CD14-positive monocyte (primary cell): ENCODE measurements at regions not wholly inside any gene's neighbourhood (a gene's known extent, or its start where the extent isn't known, plus 50 kb on each side); places are given as distances from the start of the nearest gene placed in this dataset.

Source experiments
- DNase-seq, 3 donors: peaks; one replicate each; pipeline ENCODE4 v3.0.0-alpha.2; 2011 to 2022
- H2AFZ ChIP-seq: 2 replicates; pipeline ENCODE4 v1.6.0; 2012; ENCODE audit warnings: mild to moderate bottlenecking, low read depth, low read length, inconsistent platforms; ENCODE audit not compliant: insufficient read depth, poor library complexity, severe bottlenecking
- H3K27ac ChIP-seq, 2 donors: 1 replicate in 1 of 2; 2 replicates in 1 of 2; pipeline ENCODE4 v1.5.1; 2012 to 2013; ENCODE audit warnings: low read length in 2 of 2, control low read depth in 1 of 2, inconsistent platforms in 1 of 2, low read depth in 1 of 2, mild to moderate bottlenecking in 1 of 2
- H3K27me3 ChIP-seq, 2 donors: one replicate each; pipeline versions ENCODE4 v1.6.0 to v1.6.1; 2011 to 2013; ENCODE audit warnings: low read length in 2 of 2; ENCODE audit not compliant: control insufficient read depth in 2 of 2, insufficient read depth in 2 of 2
- H3K36me3 ChIP-seq, 2 donors: replicated peaks in 1 of 2; 1 replicate in 1 of 2; 2 replicates in 1 of 2; pipeline versions ENCODE4 v1.5.1 to v1.6.1; 2012 to 2013; ENCODE audit warnings: low read length in 2 of 2, control low read depth in 1 of 2, inconsistent platforms in 1 of 2, mild to moderate bottlenecking in 1 of 2; ENCODE audit not compliant: insufficient read depth in 2 of 2, control insufficient read depth in 1 of 2
- H3K4me1 ChIP-seq, 2 donors: 1 replicate in 1 of 2; 2 replicates in 1 of 2; pipeline versions ENCODE4 v1.5.1 to v1.6.1; 2012 to 2013; ENCODE audit warnings: low read length in 2 of 2, control low read depth in 1 of 2, inconsistent platforms in 1 of 2, mild to moderate bottlenecking in 1 of 2, moderate library complexity in 1 of 2; ENCODE audit not compliant: insufficient read depth in 2 of 2, control insufficient read depth in 1 of 2
- H3K4me2 ChIP-seq: replicated peaks from 2 replicates; pipeline ENCODE3; 2012; ENCODE audit warnings: low read length, moderate library complexity, mild to moderate bottlenecking; ENCODE audit not compliant: poor library complexity, severe bottlenecking; ENCODE audit errors: extremely low read depth
- H3K4me3 ChIP-seq, 3 experiments: fragments of 200-600 bp in 1 of 3; sonication (generic) in 1 of 3; replicated peaks in 1 of 3; 1 replicate in 2 of 3; 2 replicates in 1 of 3; pipeline ENCODE4 v1.5.1; 2011 to 2013; ENCODE audit warnings: low read length in 3 of 3, mild to moderate bottlenecking in 3 of 3, control low read depth in 2 of 3, low read depth in 2 of 3, inconsistent platforms in 1 of 3, moderate library complexity in 1 of 3
- H3K79me2 ChIP-seq: 2 replicates; pipeline ENCODE4 v1.6.0; 2012; ENCODE audit warnings: mild to moderate bottlenecking, control low read depth, inconsistent platforms, low read length, moderate library complexity; ENCODE audit not compliant: insufficient read depth
- H3K9ac ChIP-seq: 2 replicates; pipeline ENCODE4 v1.6.0; 2017; ENCODE audit warnings: low read length, mild to moderate bottlenecking; ENCODE audit not compliant: insufficient read depth, poor library complexity, severe bottlenecking
- H3K9me3 ChIP-seq, 2 donors: replicated peaks in 1 of 2; 1 replicate in 1 of 2; 2 replicates in 1 of 2; pipeline versions ENCODE4 v1.5.1 to v1.6.1; 2012 to 2013; ENCODE audit warnings: low read length in 2 of 2, control low read depth in 1 of 2; ENCODE audit not compliant: control insufficient read depth in 1 of 2, insufficient read depth in 1 of 2
- H4K20me1 ChIP-seq: 2 replicates; pipeline ENCODE4 v1.6.0; 2012; ENCODE audit warnings: mild to moderate bottlenecking, low read length, control low read depth, moderate library complexity; ENCODE audit not compliant: insufficient read depth
- H3K27ac Mint-ChIP-seq, 7 donors: one replicate each; pipeline ENCODE4 v1.8.0; 2020; ENCODE audit warnings: mild to moderate bottlenecking in 7 of 7, mixed read lengths in 7 of 7, moderate library complexity in 6 of 7, inconsistent platforms in 2 of 7
- H3K27me3 Mint-ChIP-seq, 3 donors: one replicate each; pipeline ENCODE4 v1.8.0; 2021 to 2022; ENCODE audit warnings: low read depth in 3 of 3, mild to moderate bottlenecking in 3 of 3, mixed read lengths in 3 of 3, moderate library complexity in 3 of 3, inconsistent platforms in 1 of 3
- H3K36me3 Mint-ChIP-seq, 2 donors: one replicate each; pipeline ENCODE4 v1.8.0; 2020; ENCODE audit warnings: mixed read lengths in 2 of 2, inconsistent platforms in 1 of 2, mild to moderate bottlenecking in 1 of 2
- H3K4me1 Mint-ChIP-seq: one replicate; pipeline ENCODE4 v1.8.0; 2020; ENCODE audit warnings: mild to moderate bottlenecking, mixed read lengths
- H3K4me3 Mint-ChIP-seq, 2 donors: one replicate each; pipeline ENCODE4 v1.8.0; 2020; ENCODE audit warnings: mild to moderate bottlenecking in 2 of 2, mixed read lengths in 2 of 2, moderate library complexity in 1 of 2
- H3K9me3 Mint-ChIP-seq, 7 donors: one replicate each; pipeline ENCODE4 v1.8.0; 2020 to 2022; ENCODE audit warnings: mixed read lengths in 7 of 7, mild to moderate bottlenecking in 6 of 7, moderate library complexity in 6 of 7, inconsistent platforms in 2 of 7
- CTCF ChIP-seq: fragments of 200-600 bp; IDR thresholded peaks from one replicate; pipeline ENCODE4 v1.8.0; 2022; ENCODE audit warnings: antibody characterized with exemption, mild to moderate bottlenecking
- WGBS: methylation state at CpG from one replicate; pipeline ENCODE4 v1.1.5; 2013; ENCODE audit warnings: missing lambda C conversion rate; ENCODE audit not compliant: insufficient coverage; 5-methylcytosine and 5-hydroxymethylcytosine counted together
- intact Hi-C, 2 donors: fragments of 100-400 bp; cut with micrococcal nuclease; formaldehyde crosslinking; loops; one replicate each; pipeline versions ENCODE4 v1.15.0 to v1.15.1; 2023

DNA sequence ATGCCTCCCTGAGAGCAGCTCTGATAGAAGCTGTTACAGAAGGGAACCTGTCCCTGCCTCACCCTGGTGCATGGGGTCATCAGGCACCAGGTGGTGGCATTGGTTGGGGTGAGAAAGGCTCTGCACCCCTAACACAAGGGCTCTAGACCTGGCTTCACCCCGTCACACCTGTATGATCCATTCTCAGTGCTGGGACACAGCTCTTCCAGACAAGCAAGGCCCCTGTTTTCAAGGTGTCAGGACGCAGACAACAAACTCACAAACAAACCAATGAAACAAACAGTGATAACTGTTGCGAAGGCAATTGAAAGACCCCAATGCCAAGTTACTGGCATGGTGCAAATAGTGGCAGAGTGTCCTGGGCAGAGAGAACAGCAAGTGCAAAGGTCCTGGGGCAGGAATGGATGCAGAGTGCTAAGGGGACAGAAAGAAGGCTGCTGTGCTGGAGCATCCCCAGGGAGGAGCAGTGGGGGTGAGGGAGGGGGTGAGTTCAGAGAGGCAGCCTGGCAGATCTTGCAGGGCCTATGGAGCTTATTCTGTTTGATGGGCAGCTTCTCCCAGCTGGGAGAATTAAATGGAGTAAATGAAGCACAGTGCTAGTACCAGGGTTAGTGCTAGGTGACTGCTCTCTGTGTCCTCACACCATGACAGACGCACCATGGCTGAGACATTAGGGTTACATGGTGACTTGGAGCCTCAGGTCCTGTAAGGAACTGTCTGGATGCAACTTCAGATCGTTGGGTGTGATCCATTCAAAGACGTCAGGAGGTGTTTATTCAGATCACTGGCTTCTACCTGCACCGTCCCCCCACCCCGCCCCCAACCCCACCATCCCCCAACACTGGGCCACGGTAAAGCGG is 67.9 kb upstream of the UNC5A start:
- Histone ChIP-seq H4K20me1 (no peaks in the 10 kb centered on the region), H3K27ac (no peak overlapping the region), H3K27me3 (peaks cover 37 to 83% of the 10 kb centered on the region in 2 donors), H3K4me2 (no peak overlapping the region), H3K4me1 (no peaks in the 10 kb centered on the region), H3K9me3 (peaks cover 0 to 21% of the 10 kb centered on the region in 2 donors), H3K4me3 (no peak overlapping the region), H3K36me3 (no peaks in the 10 kb centered on the region), H2AFZ (no peak overlapping the region), H3K9ac (no peak overlapping the region), H3K79me2 (no peaks in the 10 kb centered on the region)
- peaks cover 0 to 9% (median 2%) of the 10 kb centered on the region in 7 donors for H3K9me3 Mint-ChIP-seq
- no peak overlapping the region for H3K27ac Mint-ChIP-seq
- H3K4me1 Mint-ChIP-seq = peaks cover 6% of the 10 kb centered on the region
- intact Hi-C loops = no loop called here
- no peak for TF ChIP-seq CTCF
- peaks cover 0 to 2% of the 10 kb centered on the region in 2 donors for H3K36me3 Mint-ChIP-seq
- 53% methylated on average over 6 of the region's 10 CpGs for WGBS
- no peak for DNase-seq
- peak overlapping the region in 1 of 2 donors; percentile 46 for H3K4me3 Mint-ChIP-seq
- H3K27me3 Mint-ChIP-seq = peaks cover 76 to 96% (median 91%) of the 10 kb centered on the region in 3 donors

DNA sequence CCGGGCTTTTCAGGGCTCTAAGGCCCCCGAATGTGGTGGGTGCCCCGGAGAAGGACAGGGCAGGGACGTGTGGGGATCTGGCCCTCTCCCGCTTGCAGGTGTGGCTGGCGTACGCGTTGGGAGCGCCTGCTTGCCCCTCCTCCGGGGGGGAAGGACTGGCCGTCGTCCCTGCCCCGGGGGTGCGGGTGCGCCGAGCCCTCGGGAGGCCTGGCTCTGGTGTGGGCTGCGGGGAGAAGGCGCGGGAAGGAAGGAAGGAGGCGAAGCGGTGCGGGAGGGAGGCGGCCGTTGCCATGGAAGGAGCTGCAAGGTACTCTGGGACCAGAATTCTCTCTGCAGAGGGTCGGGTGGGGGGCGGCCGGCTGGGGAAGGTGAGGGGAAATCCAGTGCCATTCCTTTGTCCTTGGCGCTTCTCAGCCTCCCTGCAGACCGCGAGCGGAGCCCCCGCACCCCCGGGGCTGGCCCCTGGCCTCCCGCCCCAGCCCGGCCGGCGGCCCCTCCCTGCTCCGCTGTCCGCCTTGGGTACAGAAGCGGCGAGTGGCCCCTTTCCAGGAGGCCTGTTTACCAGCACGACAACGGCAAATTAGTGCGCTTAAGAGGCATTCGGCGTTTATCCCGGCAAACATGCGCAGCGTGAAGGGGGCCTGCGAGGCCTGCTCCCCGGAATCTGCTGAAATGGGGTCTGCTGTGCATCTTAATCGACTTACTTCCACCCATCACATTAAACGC is 67.1 kb upstream of the UNC5A start:
- peaks cover 0 to 9% (median 2%) of the 10 kb centered on the region in 7 donors for H3K9me3 Mint-ChIP-seq
- H3K27me3 Mint-ChIP-seq = peaks cover 76 to 96% (median 91%) of the 10 kb centered on the region in 3 donors
- TF ChIP-seq CTCF = no peak
- H3K9me3 ChIP-seq = peaks cover 0 to 21% of the 10 kb centered on the region in 2 donors
- peaks cover 6% of the 10 kb centered on the region for H3K4me1 Mint-ChIP-seq
- peak overlapping the region in 1 of 2 donors; percentile 49 for H3K4me3 Mint-ChIP-seq
- no peaks in the 10 kb centered on the region for H3K4me1 ChIP-seq
- H3K27ac Mint-ChIP-seq = no peak overlapping the region
- no peak overlapping the region for H3K4me2 ChIP-seq
- H3K79me2 ChIP-seq = no peaks in the 10 kb centered on the region
- no peak overlapping the region for H3K4me3 ChIP-seq
- peaks cover 0 to 2% of the 10 kb centered on the region in 2 donors for H3K36me3 Mint-ChIP-seq
- peaks cover 37 to 86% of the 10 kb centered on the region in 2 donors for H3K27me3 ChIP-seq
- no peaks in the 10 kb centered on the region for H3K36me3 ChIP-seq
- no peak overlapping the region for H2AFZ ChIP-seq
- no peaks in the 10 kb centered on the region for H4K20me1 ChIP-seq
- no peak overlapping the region for H3K9ac ChIP-seq
- intact Hi-C loops = no loop called here
- WGBS = 3% methylated on average over 51 of the region's 54 CpGs
- no peak overlapping the region for H3K27ac ChIP-seq
- no peak for DNase-seq
